MM.1S (cell line): ENCODE measurements at regions not wholly inside any gene's neighbourhood (a gene's known extent, or its start where the extent isn't known, plus 50 kb on each side); places are given as distances from the start of the nearest gene placed in this dataset.

Experiments
- DNase-seq: peaks from one replicate; pipeline ENCODE4 v3.0.0-alpha.2; 2015
- H2AFZ ChIP-seq: fragments of 300-600 bp; sonication (generic); 2 replicates; pipeline ENCODE4 v1.6.0; 2016; ENCODE audit warnings: antibody characterized with exemption, low read length
- H3F3A ChIP-seq: fragments of 300-600 bp; sonication (generic); 2 replicates; pipeline ENCODE4 v1.6.1; 2016; ENCODE audit warnings: mild to moderate bottlenecking, antibody characterized with exemption, low read length, moderate library complexity, mixed read lengths; ENCODE audit not compliant: insufficient read depth
- H3K27ac ChIP-seq: fragments of 300-600 bp; sonication (generic); 2 replicates; pipeline ENCODE4 v1.5.1; 2016; ENCODE audit warnings: mild to moderate bottlenecking, low read length
- H3K27me3 ChIP-seq: fragments of 300-600 bp; sonication (generic); replicated peaks from 2 replicates; pipeline ENCODE4 v1.6.0; 2016; ENCODE audit warnings: low read length; ENCODE audit not compliant: insufficient read depth
- H3K36me3 ChIP-seq: fragments of 300-600 bp; sonication (generic); replicated peaks from 2 replicates; pipeline ENCODE4 v1.6.1; 2016; ENCODE audit warnings: mild to moderate bottlenecking, low read length, mixed read lengths; ENCODE audit not compliant: insufficient read depth
- H3K4me1 ChIP-seq: fragments of 300-600 bp; sonication (generic); 2 replicates; pipeline ENCODE4 v1.6.1; 2016; ENCODE audit warnings: low read length, mixed read lengths
- H3K4me2 ChIP-seq: fragments of 300-600 bp; sonication (generic); 2 replicates; pipeline ENCODE4 v1.6.0; 2016; ENCODE audit warnings: low read depth, low read length
- H3K4me3 ChIP-seq: fragments of 300-600 bp; sonication (generic); 2 replicates; pipeline ENCODE4 v1.5.1; 2016; ENCODE audit warnings: low read length, mixed read lengths
- H3K79me2 ChIP-seq: fragments of 300-600 bp; sonication (generic); 2 replicates; pipeline ENCODE4 v1.6.1; 2016; ENCODE audit warnings: mixed run types, low read length, mixed read lengths
- H3K9ac ChIP-seq: fragments of 300-600 bp; sonication (generic); 2 replicates; pipeline ENCODE4 v1.6.1; 2016; ENCODE audit warnings: low read length, mixed read lengths
- H3K9me2 ChIP-seq: fragments of 300-600 bp; sonication (generic); replicated peaks from 2 replicates; pipeline ENCODE4 v1.6.1; 2016; ENCODE audit warnings: mild to moderate bottlenecking, low read length, mixed read lengths; ENCODE audit not compliant: insufficient read depth
- H3K9me3 ChIP-seq: fragments of 300-600 bp; sonication (generic); replicated peaks from 2 replicates; pipeline ENCODE4 v1.6.1; 2016; ENCODE audit warnings: mild to moderate bottlenecking, low read length, mixed read lengths; ENCODE audit not compliant: insufficient read depth
- H4K20me1 ChIP-seq: fragments of 300-600 bp; sonication (generic); 2 replicates; pipeline ENCODE4 v1.6.1; 2016; ENCODE audit warnings: mild to moderate bottlenecking, low read length, moderate library complexity, mixed read lengths; ENCODE audit not compliant: insufficient read depth
- CTCF ChIP-seq: fragments of 300-600 bp; sonication (generic); IDR thresholded peaks from 2 replicates; pipeline ENCODE4 v1.5.1; 2016; ENCODE audit warnings: antibody characterized with exemption, low read length, mixed read lengths
- EZH2 ChIP-seq: fragments of 300-600 bp; sonication (generic); optimal IDR thresholded peaks from 2 replicates; pipeline ENCODE3; 2017; ENCODE audit warnings: low read depth, mild to moderate bottlenecking, antibody characterized with exemption, low read length, mixed read lengths
- EZH2phosphoT487 ChIP-seq: fragments of 300-600 bp; sonication (generic); IDR thresholded peaks from 2 replicates; pipeline ENCODE4 v1.6.1; 2018; ENCODE audit warnings: antibody characterized with exemption, low read length

- H3K9me2 ChIP-seq: no peaks in the 10 kb centered on the region
- H3K4me1 ChIP-seq: no peaks in the 10 kb centered on the region
- H2AFZ ChIP-seq: no peak overlapping the region
- H3K36me3 ChIP-seq: no peaks in the 10 kb centered on the region
- H3K27me3 ChIP-seq: no peaks in the 10 kb centered on the region
- H3K79me2 ChIP-seq: no peaks in the 10 kb centered on the region
- no peaks in the 10 kb centered on the region for H3F3A ChIP-seq
- H3K9ac ChIP-seq: no peak overlapping the region
- H3K4me2 ChIP-seq: no peak overlapping the region
- H3K9me3 ChIP-seq: no peaks in the 10 kb centered on the region
- DNase-seq: no peak
- H3K4me3 ChIP-seq: no peak overlapping the region
- no peak overlapping the region for H3K27ac ChIP-seq
- TF ChIP-seq CTCF (no peak), EZH2phosphoT487 (no peak), EZH2 (no peak)
- H4K20me1 ChIP-seq: no peaks in the 10 kb centered on the region
These were observed 168.7 kb downstream of the UBE2E3 start for GRCh38 chr2:181149056-181149455.

GRCh38 chr2:181152226-181152625 is 171.8 kb downstream of the UBE2E3 start:
- H3K4me2 ChIP-seq: no peak overlapping the region
- no peak for DNase-seq
- no peaks in the 10 kb centered on the region for H3K79me2 ChIP-seq
- no peaks in the 10 kb centered on the region for H3K36me3 ChIP-seq
- H3K27me3 ChIP-seq: no peaks in the 10 kb centered on the region
- TF ChIP-seq EZH2 (no peak), EZH2phosphoT487 (no peak), CTCF (no peak)
- no peaks in the 10 kb centered on the region for H3F3A ChIP-seq
- no peaks in the 10 kb centered on the region for H3K9me3 ChIP-seq
- no peaks in the 10 kb centered on the region for H3K9me2 ChIP-seq
- no peak overlapping the region for H3K4me3 ChIP-seq
- H3K4me1 ChIP-seq: no peaks in the 10 kb centered on the region
- no peak overlapping the region for H2AFZ ChIP-seq
- H4K20me1 ChIP-seq: no peaks in the 10 kb centered on the region
- H3K9ac ChIP-seq: no peak overlapping the region
- no peak overlapping the region for H3K27ac ChIP-seq

GRCh38 chr2:181152701-181153100 is 172.3 kb downstream of the UBE2E3 start:
- no peaks in the 10 kb centered on the region for H3F3A ChIP-seq
- TF ChIP-seq EZH2 (no peak), EZH2phosphoT487 (no peak), CTCF (no peak)
- no peak overlapping the region for H3K4me2 ChIP-seq
- no peaks in the 10 kb centered on the region for H3K9me2 ChIP-seq
- H3K27me3 ChIP-seq: no peaks in the 10 kb centered on the region
- H3K9ac ChIP-seq: no peak overlapping the region
- H3K9me3 ChIP-seq: no peaks in the 10 kb centered on the region
- no peak overlapping the region for H3K4me3 ChIP-seq
- H3K4me1 ChIP-seq: no peaks in the 10 kb centered on the region
- DNase-seq: no peak
- H2AFZ ChIP-seq: no peak overlapping the region
- H3K79me2 ChIP-seq: no peaks in the 10 kb centered on the region
- no peaks in the 10 kb centered on the region for H3K36me3 ChIP-seq
- H4K20me1 ChIP-seq: no peaks in the 10 kb centered on the region
- no peak overlapping the region for H3K27ac ChIP-seq
